Stomach (tissue), 4 donors: ENCODE measurements at regions not wholly inside any gene's neighbourhood (a gene's known extent, or its start where the extent isn't known, plus 50 kb on each side); places are given as distances from the start of the nearest gene placed in this dataset.

Experiments
- EP300 ChIP-seq: sonication (generic); formaldehyde crosslinking; IDR thresholded peaks from one replicate; pipeline ENCODE4 v1.6.1; 2017; ENCODE audit warnings: antibody characterized with exemption
- POLR2A ChIP-seq, 4 donors: fragments of 450-650 bp; IDR thresholded peaks; one replicate each; pipeline ENCODE4 v1.6.1; 2016; ENCODE audit warnings: antibody characterized with exemption in 4 of 4, control low read depth in 2 of 4, mild to moderate bottlenecking in 1 of 4, moderate library complexity in 1 of 4
- POLR2AphosphoS5 ChIP-seq, 3 donors: sonication (generic); formaldehyde crosslinking; IDR thresholded peaks; one replicate each; pipeline ENCODE4 v1.6.1; 2016; ENCODE audit warnings: antibody characterized with exemption in 3 of 3
- TF ChIP-seq, protein P1 (sequence below), 7 experiments: fragments of 450-650 bp in 4 of 7; fragments of 200-600 bp in 3 of 7; sonication (generic) in 3 of 7; IDR thresholded peaks; one replicate each; pipeline ENCODE4 v1.5.1; 2016 to 2019; ENCODE audit warnings: antibody characterized with exemption in 7 of 7, control low read depth in 2 of 7, mild to moderate bottlenecking in 1 of 7

DNA sequence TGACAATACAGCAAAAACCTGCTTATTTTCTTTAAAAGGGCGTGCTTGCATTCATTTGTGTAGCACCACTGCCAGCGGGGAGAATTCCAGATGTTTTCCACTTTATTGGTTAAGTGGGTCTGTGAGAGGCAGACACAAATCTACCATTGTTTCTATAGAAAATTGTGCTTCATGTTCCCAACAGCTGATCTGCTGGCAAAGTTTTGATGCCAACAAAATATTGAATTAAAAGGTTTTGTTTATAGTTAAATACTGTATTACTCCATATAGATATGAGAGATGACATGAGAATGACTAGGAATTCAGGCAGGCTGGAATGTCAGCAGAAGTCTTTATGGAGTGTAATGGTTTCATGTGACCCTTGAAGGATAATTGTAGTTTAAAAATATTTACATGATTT, 182.7 kb downstream of the MC4R start:
- TF ChIP-seq, protein P1, sequence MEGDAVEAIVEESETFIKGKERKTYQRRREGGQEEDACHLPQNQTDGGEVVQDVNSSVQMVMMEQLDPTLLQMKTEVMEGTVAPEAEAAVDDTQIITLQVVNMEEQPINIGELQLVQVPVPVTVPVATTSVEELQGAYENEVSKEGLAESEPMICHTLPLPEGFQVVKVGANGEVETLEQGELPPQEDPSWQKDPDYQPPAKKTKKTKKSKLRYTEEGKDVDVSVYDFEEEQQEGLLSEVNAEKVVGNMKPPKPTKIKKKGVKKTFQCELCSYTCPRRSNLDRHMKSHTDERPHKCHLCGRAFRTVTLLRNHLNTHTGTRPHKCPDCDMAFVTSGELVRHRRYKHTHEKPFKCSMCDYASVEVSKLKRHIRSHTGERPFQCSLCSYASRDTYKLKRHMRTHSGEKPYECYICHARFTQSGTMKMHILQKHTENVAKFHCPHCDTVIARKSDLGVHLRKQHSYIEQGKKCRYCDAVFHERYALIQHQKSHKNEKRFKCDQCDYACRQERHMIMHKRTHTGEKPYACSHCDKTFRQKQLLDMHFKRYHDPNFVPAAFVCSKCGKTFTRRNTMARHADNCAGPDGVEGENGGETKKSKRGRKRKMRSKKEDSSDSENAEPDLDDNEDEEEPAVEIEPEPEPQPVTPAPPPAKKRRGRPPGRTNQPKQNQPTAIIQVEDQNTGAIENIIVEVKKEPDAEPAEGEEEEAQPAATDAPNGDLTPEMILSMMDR (IDR thresholded peaks at IDR 0.05): no peak
- TF ChIP-seq POLR2A (IDR thresholded peaks at IDR 0.05): no peak
- TF ChIP-seq POLR2AphosphoS5 (IDR thresholded peaks at IDR 0.05): no peak
- TF ChIP-seq EP300: no peak
